ENCODE measurements at regions not wholly inside any gene's neighbourhood (a gene's known extent, or its start where the extent isn't known, plus 50 kb on each side); places are given as distances from the start of the nearest gene placed in this dataset.

GRCh38 chr14:61876362-61877034 is 114.3 kb downstream of the SNAPC1 start:
- H3K4me1 ChIP-seq = no peaks in the 10 kb centered on the region
- no peaks in the 10 kb centered on the region for H3K9me3 ChIP-seq
- H3K36me3 ChIP-seq (ENCODE audit: low read depth, missing control alignments) = no peaks in the 10 kb centered on the region
- WGBS, 2 donors = 70 to 71% methylated on average over 8 of the region's 8 CpGs
- intact Hi-C loops (cut with DNase I; ENCODE audit: low total_unique reads) = no loop called here
- H3K27ac ChIP-seq = no peak overlapping the region
- no peak overlapping the region for H3K4me3 ChIP-seq
- H3K27me3 ChIP-seq = no peaks in the 10 kb centered on the region
- no peak for DNase-seq
- TF ChIP-seq POLR2A (IDR thresholded peaks at IDR 0.05) = no peak
- TF ChIP-seq CTCF (IDR thresholded peaks at IDR 0.05) = no peak

- no peak overlapping the region for H3K27ac ChIP-seq
- no peak overlapping the region for H3K4me3 ChIP-seq
- H3K36me3 ChIP-seq (ENCODE audit: low read depth, missing control alignments) = no peaks in the 10 kb centered on the region
- H3K27me3 ChIP-seq = no peaks in the 10 kb centered on the region
- DNase-seq = no peak
- H3K9me3 ChIP-seq = no peaks in the 10 kb centered on the region
- WGBS, 2 donors = 85 to 93% methylated on average over 6 of the region's 6 CpGs
- intact Hi-C loops (cut with DNase I; ENCODE audit: low total_unique reads) = no loop called here
- no peak for TF ChIP-seq CTCF (IDR thresholded peaks at IDR 0.05)
- TF ChIP-seq POLR2A (IDR thresholded peaks at IDR 0.05) = no peak
- H3K4me1 ChIP-seq = no peaks in the 10 kb centered on the region
Observed at GRCh38 chr14:61877035-61877390, 114.8 kb downstream of the SNAPC1 start.

- H3K27me3 ChIP-seq = no peaks in the 10 kb centered on the region
- H3K36me3 ChIP-seq (ENCODE audit: low read depth, missing control alignments) = no peaks in the 10 kb centered on the region
- H3K4me1 ChIP-seq = no peaks in the 10 kb centered on the region
- H3K27ac ChIP-seq = no peak overlapping the region
- H3K4me3 ChIP-seq = no peak overlapping the region
- intact Hi-C loops (cut with DNase I; ENCODE audit: low total_unique reads) = no loop called here
- 89 to 92% methylated on average over 5 of the region's 5 CpGs for WGBS, 2 donors
- no peaks in the 10 kb centered on the region for H3K9me3 ChIP-seq
- TF ChIP-seq POLR2A (IDR thresholded peaks at IDR 0.05) (no peak), CTCF (IDR thresholded peaks at IDR 0.05) (no peak)
- DNase-seq = no peak
Observed at GRCh38 chr14:61877768-61878167, 115.5 kb downstream of the SNAPC1 start.

DNA sequence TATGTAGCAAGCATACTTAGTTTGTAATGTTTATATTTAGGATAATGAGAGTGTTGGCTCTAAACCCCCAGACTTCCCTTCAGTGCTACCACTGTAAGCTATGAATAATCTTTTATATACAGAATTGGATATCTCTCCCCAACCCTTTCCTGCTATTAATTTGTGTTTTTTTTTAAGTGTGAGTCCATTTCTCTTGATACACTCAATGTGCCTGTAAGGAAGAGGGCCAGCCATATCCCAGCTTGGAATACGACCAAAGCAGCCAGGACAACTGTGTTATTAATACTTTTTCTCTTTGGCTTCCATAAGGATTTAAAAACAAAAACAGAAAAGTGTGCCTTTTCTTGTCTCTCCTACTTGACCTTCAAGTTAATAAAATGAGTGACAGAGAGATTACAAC is 116.7 kb downstream of the SNAPC1 start:
- WGBS, 2 donors = 71 to 85% methylated on average over 1 of the region's 1 CpG
- DNase-seq = no peak
- intact Hi-C loops (cut with DNase I; ENCODE audit: low total_unique reads) = no loop called here
- H3K9me3 ChIP-seq = no peaks in the 10 kb centered on the region
- H3K27me3 ChIP-seq = no peaks in the 10 kb centered on the region
- no peak overlapping the region for H3K27ac ChIP-seq
- H3K4me1 ChIP-seq = no peaks in the 10 kb centered on the region
- TF ChIP-seq CTCF (IDR thresholded peaks at IDR 0.05) (no peak), POLR2A (IDR thresholded peaks at IDR 0.05) (no peak)
- H3K36me3 ChIP-seq (ENCODE audit: low read depth, missing control alignments) = no peaks in the 10 kb centered on the region
- H3K4me3 ChIP-seq = no peak overlapping the region

DNA sequence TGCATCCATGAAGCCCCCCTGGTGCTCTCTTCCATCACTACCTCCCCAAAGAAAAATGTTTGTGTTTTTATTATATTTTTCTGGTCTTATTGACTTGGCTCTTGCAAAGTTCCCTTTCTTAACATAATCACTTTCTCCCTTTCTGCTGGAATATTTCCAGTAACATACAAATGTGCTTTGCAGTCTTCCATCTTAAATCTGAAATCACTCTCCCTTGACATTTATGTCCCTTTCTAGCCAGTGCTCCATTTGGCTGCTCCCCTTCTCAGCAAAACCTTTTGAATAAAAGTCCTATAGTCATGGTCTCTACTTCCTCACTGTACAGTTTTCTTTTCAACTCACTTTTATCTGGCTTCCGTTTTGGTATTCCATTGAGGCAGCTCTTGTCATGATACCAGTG is 118.8 kb downstream of the SNAPC1 start:
- no peak overlapping the region for H3K4me3 ChIP-seq
- H3K9me3 ChIP-seq = no peaks in the 10 kb centered on the region
- H3K27ac ChIP-seq = no peak overlapping the region
- intact Hi-C loops (cut with DNase I; ENCODE audit: low total_unique reads) = no loop called here
- no peaks in the 10 kb centered on the region for H3K36me3 ChIP-seq (ENCODE audit: low read depth, missing control alignments)
- no peaks in the 10 kb centered on the region for H3K27me3 ChIP-seq
- H3K4me1 ChIP-seq = no peaks in the 10 kb centered on the region
- no peak for TF ChIP-seq CTCF (IDR thresholded peaks at IDR 0.05)
- no peak for TF ChIP-seq POLR2A (IDR thresholded peaks at IDR 0.05)
- DNase-seq = no peak
- 90 to 94% methylated on average over 1 of the region's 1 CpG for WGBS, 2 donors

Measured in testis (tissue), 2 donors.